GM12873 (cell line): ENCODE measurements at regions not wholly inside any gene's neighbourhood (a gene's known extent, or its start where the extent isn't known, plus 50 kb on each side); places are given as distances from the start of the nearest gene placed in this dataset.

Experiments
- CTCF ChIP-seq: IDR thresholded peaks from 2 replicates; pipeline ENCODE4 v1.5.1; 2012; ENCODE audit warnings: low read depth, mild to moderate bottlenecking, moderate library complexity, low read length, control low read depth; ENCODE audit not compliant: insufficient read depth; ENCODE audit errors: missing control alignments

GRCh38 chr2:200130762-200131166 lies 175.4 kb downstream of the MAIP1 start:
- no peak for TF ChIP-seq CTCF

GRCh38 chr2:200131307-200131706 lies 175.2 kb upstream of the SPATS2L start:
- TF ChIP-seq CTCF = no peak

GRCh38 chr2:200135082-200135481 lies 171.4 kb upstream of the SPATS2L start:
- TF ChIP-seq CTCF = no peak

GRCh38 chr2:200136655-200137054 lies 169.8 kb upstream of the SPATS2L start:
- no peak for TF ChIP-seq CTCF

- TF ChIP-seq CTCF = no peak
Observed at GRCh38 chr2:200137271-200137670, 169.2 kb upstream of the SPATS2L start.

- no peak for TF ChIP-seq CTCF
Observed at GRCh38 chr2:200137691-200138090, 168.8 kb upstream of the SPATS2L start.

- TF ChIP-seq CTCF = no peak
Observed at GRCh38 chr2:200138391-200139124, 167.9 kb upstream of the SPATS2L start.

GRCh38 chr2:200144571-200144970 lies 161.9 kb upstream of the SPATS2L start:
- TF ChIP-seq CTCF = no peak
